ENCODE measurements at regions not wholly inside any gene's neighbourhood (a gene's known extent, or its start where the extent isn't known, plus 50 kb on each side); places are given as distances from the start of the nearest gene placed in this dataset.

- TF ChIP-seq EZH2 (IDR thresholded peaks at IDR 0.05; ENCODE audit: borderline replicate concordance, low read length) (no peak), CTCF (conservative IDR thresholded peaks at IDR 0.05 in 1 of 2, IDR thresholded peaks at IDR 0.05 in 1 of 2; ENCODE audit: extremely low read depth in 1 of 2, insufficient read depth in 1 of 2, low read depth in 1 of 2, low read length in 2 of 2) (no peak)
Measured at GRCh38 chr1:113340038-113340437, 50.3 kb upstream of the MAGI3 start.

Data from mammary epithelial cell (primary cell).